DOHH2 (cell line): ENCODE measurements at regions not wholly inside any gene's neighbourhood (a gene's known extent, or its start where the extent isn't known, plus 50 kb on each side); places are given as distances from the start of the nearest gene placed in this dataset.

Experiments
- EZH2phosphoT487 ChIP-seq: fragments of 200-600 bp; sonication (generic); IDR thresholded peaks from 2 replicates; pipeline ENCODE4 v1.6.1; 2017; ENCODE audit warnings: borderline replicate concordance, mild to moderate bottlenecking, antibody characterized with exemption, low read length, moderate library complexity, mixed read lengths
- TF ChIP-seq, protein P1 (sequence below): fragments of 200-600 bp; sonication (generic); IDR thresholded peaks from one replicate; pipeline ENCODE4 v1.5.1; 2014; ENCODE audit warnings: antibody characterized with exemption, mild to moderate bottlenecking, low read depth, low read length; ENCODE audit not compliant: poor library complexity, severe bottlenecking

DNA sequence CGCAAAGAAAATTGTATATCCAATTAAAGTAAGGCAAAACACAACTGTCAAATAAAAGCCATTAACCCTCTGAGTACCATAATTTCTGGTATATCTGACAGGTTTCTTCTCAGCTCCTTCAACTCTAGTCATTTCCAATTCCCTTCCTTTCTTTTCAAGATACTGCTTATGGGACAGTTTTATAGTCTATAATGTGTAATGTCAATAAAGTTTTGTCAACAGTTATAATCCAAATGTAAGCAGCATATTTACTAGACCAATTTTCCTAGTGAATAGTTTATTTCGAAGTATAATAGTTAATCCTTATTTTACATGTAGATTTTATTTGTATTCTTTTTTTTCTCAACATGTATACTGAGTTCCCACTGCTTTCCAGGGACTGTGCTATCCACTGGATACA, 1081.8 kb downstream of the EPHA7 start:
- TF ChIP-seq, protein P1, sequence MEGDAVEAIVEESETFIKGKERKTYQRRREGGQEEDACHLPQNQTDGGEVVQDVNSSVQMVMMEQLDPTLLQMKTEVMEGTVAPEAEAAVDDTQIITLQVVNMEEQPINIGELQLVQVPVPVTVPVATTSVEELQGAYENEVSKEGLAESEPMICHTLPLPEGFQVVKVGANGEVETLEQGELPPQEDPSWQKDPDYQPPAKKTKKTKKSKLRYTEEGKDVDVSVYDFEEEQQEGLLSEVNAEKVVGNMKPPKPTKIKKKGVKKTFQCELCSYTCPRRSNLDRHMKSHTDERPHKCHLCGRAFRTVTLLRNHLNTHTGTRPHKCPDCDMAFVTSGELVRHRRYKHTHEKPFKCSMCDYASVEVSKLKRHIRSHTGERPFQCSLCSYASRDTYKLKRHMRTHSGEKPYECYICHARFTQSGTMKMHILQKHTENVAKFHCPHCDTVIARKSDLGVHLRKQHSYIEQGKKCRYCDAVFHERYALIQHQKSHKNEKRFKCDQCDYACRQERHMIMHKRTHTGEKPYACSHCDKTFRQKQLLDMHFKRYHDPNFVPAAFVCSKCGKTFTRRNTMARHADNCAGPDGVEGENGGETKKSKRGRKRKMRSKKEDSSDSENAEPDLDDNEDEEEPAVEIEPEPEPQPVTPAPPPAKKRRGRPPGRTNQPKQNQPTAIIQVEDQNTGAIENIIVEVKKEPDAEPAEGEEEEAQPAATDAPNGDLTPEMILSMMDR = no peak
- TF ChIP-seq EZH2phosphoT487 = no peak
